Trophoblast cell (in vitro differentiated cells and primary cell): ENCODE measurements at regions not wholly inside any gene's neighbourhood (a gene's known extent, or its start where the extent isn't known, plus 50 kb on each side); places are given as distances from the start of the nearest gene placed in this dataset.
A peak's percentile ranks its signal among the peaks of the same experiment; 100 is the strongest.

ENCODE experiments used
- DNase-seq, 2 donors: peaks; one replicate each; pipeline ENCODE4 v3.0.0-alpha.2; 2016
- H2AFZ ChIP-seq: 2 replicates; pipeline ENCODE4 v1.6.1; 2013; ENCODE audit warnings: low read length, moderate library complexity, mild to moderate bottlenecking; ENCODE audit not compliant: insufficient read depth, poor library complexity
- H2AK5ac ChIP-seq: 2 replicates; pipeline ENCODE4 v1.6.1; 2013; ENCODE audit warnings: mild to moderate bottlenecking, low read length
- H2BK120ac ChIP-seq: 2 replicates; pipeline ENCODE4 v1.6.1; 2013; ENCODE audit warnings: low read length, mild to moderate bottlenecking, moderate library complexity; ENCODE audit not compliant: insufficient read depth, poor library complexity
- H2BK12ac ChIP-seq: 2 replicates; pipeline ENCODE4 v1.6.1; 2013; ENCODE audit warnings: mild to moderate bottlenecking, low read length, moderate library complexity
- H2BK5ac ChIP-seq: 2 replicates; pipeline ENCODE4 v1.6.1; 2013; ENCODE audit warnings: low read length, low read depth, moderate library complexity, mild to moderate bottlenecking; ENCODE audit not compliant: poor library complexity
- H3K14ac ChIP-seq: 2 replicates; pipeline ENCODE4 v1.6.1; 2013; ENCODE audit warnings: mild to moderate bottlenecking, low read length
- H3K18ac ChIP-seq: 2 replicates; pipeline ENCODE4 v1.6.1; 2013; ENCODE audit warnings: mild to moderate bottlenecking, low read length
- H3K23ac ChIP-seq: 2 replicates; pipeline ENCODE4 v1.6.1; 2013; ENCODE audit warnings: low read length
- H3K27ac ChIP-seq: 2 replicates; pipeline ENCODE4 v1.5.1; 2013; ENCODE audit warnings: low read depth, mild to moderate bottlenecking, inconsistent platforms, low read length, moderate library complexity
- H3K27me3 ChIP-seq: 2 replicates; pipeline ENCODE4 v1.6.1; 2013; ENCODE audit warnings: inconsistent platforms, mild to moderate bottlenecking, low read length, moderate library complexity; ENCODE audit not compliant: insufficient read depth
- H3K36me3 ChIP-seq, 2 experiments: 1 replicate in 1 of 2; 2 replicates in 1 of 2; pipeline ENCODE4 v1.6.1; 2013; ENCODE audit warnings: low read length in 2 of 2, mild to moderate bottlenecking in 2 of 2, moderate library complexity in 1 of 2; ENCODE audit not compliant: insufficient read depth in 2 of 2, control insufficient read depth in 1 of 2
- H3K4ac ChIP-seq: 2 replicates; pipeline ENCODE4 v1.6.1; 2013; ENCODE audit warnings: low read depth, mild to moderate bottlenecking, low read length, moderate library complexity
- H3K4me1 ChIP-seq, 2 experiments: 1 replicate in 1 of 2; 2 replicates in 1 of 2; pipeline ENCODE4 v1.6.1; 2013; ENCODE audit warnings: low read length in 2 of 2, mild to moderate bottlenecking in 2 of 2, moderate library complexity in 1 of 2; ENCODE audit not compliant: insufficient read depth in 2 of 2, control insufficient read depth in 1 of 2
- H3K4me2 ChIP-seq: 2 replicates; pipeline ENCODE4 v1.6.1; 2013; ENCODE audit warnings: inconsistent platforms, mild to moderate bottlenecking, low read length, moderate library complexity
- H3K4me3 ChIP-seq: 2 replicates; pipeline ENCODE4 v1.5.1; 2013; ENCODE audit warnings: mild to moderate bottlenecking, low read depth, low read length, inconsistent platforms
- H3K79me1 ChIP-seq: one replicate; pipeline ENCODE4 v1.6.1; 2013; ENCODE audit warnings: low read length
- H3K79me2 ChIP-seq: 2 replicates; pipeline ENCODE4 v1.6.1; 2013; ENCODE audit warnings: low read length, mild to moderate bottlenecking; ENCODE audit not compliant: control insufficient read depth, insufficient read depth, poor library complexity
- H3K9ac ChIP-seq: 2 replicates; pipeline ENCODE4 v1.6.1; 2013; ENCODE audit warnings: mild to moderate bottlenecking, low read length
- H3K9me3 ChIP-seq: 2 replicates; pipeline ENCODE4 v1.6.1; 2013; ENCODE audit warnings: low read depth, mild to moderate bottlenecking, control low read depth, inconsistent platforms, low read length; ENCODE audit not compliant: insufficient read depth
- H4K12ac ChIP-seq: 2 replicates; pipeline ENCODE4 v1.6.1; 2013; ENCODE audit warnings: low read depth, mild to moderate bottlenecking, low read length, moderate library complexity
- H4K8ac ChIP-seq: 2 replicates; pipeline ENCODE4 v1.6.1; 2013; ENCODE audit warnings: low read depth, mild to moderate bottlenecking, low read length, moderate library complexity
- H4K91ac ChIP-seq: one replicate; pipeline ENCODE4 v1.6.1; 2013; ENCODE audit warnings: low read depth, mild to moderate bottlenecking, low read length, moderate library complexity
- WGBS: extraction: QIAGEN DNeasy Blood & Tissue Kit; methylation state at CpG from one replicate; pipeline ENCODE4 v1.1.7; 2013; ENCODE audit warnings: missing lambda C conversion rate; ENCODE audit not compliant: insufficient read length, insufficient coverage; ENCODE audit errors: extremely low coverage; 5-methylcytosine and 5-hydroxymethylcytosine counted together

DNA sequence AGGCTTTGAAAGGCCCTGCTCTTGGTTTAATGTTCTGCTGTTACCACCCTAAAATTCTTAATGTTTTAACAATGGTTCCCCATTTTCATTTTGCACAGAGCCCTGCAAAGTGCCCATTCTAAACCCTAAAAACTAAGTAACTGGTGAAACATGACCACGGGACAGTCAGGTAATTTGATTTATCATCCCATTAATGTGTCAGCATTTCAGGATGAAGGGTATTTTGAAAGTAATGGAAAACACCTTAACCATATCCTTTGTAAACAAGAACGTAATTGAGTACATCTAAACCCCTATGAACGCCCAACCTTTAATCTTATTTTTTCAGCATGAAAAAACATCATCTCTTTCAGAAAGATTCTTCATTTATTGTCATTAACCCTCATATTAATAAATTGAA lies 164.9 kb upstream of the IL12A start:
- Histone ChIP-seq H3K23ac (no peak overlapping the region), H3K4me3 (no peak overlapping the region), H3K18ac (no peak overlapping the region), H3K27ac (peak overlapping the region; percentile 93), H3K36me3 (no peaks in the 10 kb centered on the region), H2BK120ac (no peak overlapping the region), H3K79me2 (peaks cover 3% of the 10 kb centered on the region), H2AFZ (no peak overlapping the region), H2AK5ac (no peak overlapping the region), H3K14ac (no peak overlapping the region), H3K4ac (no peak overlapping the region), H3K4me1 (peaks cover 18 to 25% of the 10 kb centered on the region in 2 experiments), H3K9me3 (no peaks in the 10 kb centered on the region), H2BK5ac (peak overlapping the region; percentile 71), H3K27me3 (no peaks in the 10 kb centered on the region), H4K12ac (no peak overlapping the region), H2BK12ac (no peak overlapping the region), H3K9ac (no peak overlapping the region), H3K4me2 (no peak overlapping the region), H4K91ac (no peak overlapping the region), H4K8ac (peak overlapping the region; percentile 25), H3K79me1 (peaks cover 35% of the 10 kb centered on the region)
- no CpG with 5 or more reads among the region's 3 CpGs for WGBS
- DNase-seq = no peak

DNA sequence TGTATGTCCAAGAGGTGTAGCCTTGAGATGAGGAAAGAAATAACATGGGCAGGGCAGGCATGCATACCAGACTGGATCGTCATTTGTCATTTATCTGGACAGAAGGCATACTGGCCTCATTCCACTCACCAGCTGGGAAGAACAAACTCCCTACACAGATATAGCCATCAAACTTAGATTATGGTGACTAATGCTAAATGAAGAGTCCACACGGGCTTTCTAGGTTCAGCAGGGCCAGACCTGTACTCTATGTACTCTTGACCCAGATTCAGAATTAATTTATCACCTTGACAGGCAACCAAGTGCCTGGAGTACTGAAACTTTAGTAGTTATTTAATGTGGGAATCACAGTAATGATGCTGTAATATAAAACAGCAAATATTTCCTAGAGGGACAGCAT lies 164.3 kb upstream of the IL12A start:
- Histone ChIP-seq H4K91ac (no peak overlapping the region), H3K18ac (no peak overlapping the region), H3K79me1 (peaks cover 32% of the 10 kb centered on the region), H3K9me3 (no peaks in the 10 kb centered on the region), H3K23ac (no peak overlapping the region), H2AK5ac (no peak overlapping the region), H3K79me2 (no peaks in the 10 kb centered on the region), H3K4me2 (no peak overlapping the region), H3K27ac (peak overlapping the region; percentile 43), H2AFZ (no peak overlapping the region), H3K9ac (no peak overlapping the region), H3K36me3 (no peaks in the 10 kb centered on the region), H3K27me3 (no peaks in the 10 kb centered on the region), H3K14ac (no peak overlapping the region), H3K4ac (no peak overlapping the region), H4K12ac (no peak overlapping the region), H2BK5ac (no peak overlapping the region), H2BK120ac (no peak overlapping the region), H3K4me1 (peaks cover 18 to 22% of the 10 kb centered on the region in 2 experiments), H3K4me3 (no peak overlapping the region), H2BK12ac (no peak overlapping the region), H4K8ac (no peak overlapping the region)
- DNase-seq = peak; percentile 87 to 93
- WGBS = no CpG with 5 or more reads among the region's 2 CpGs

DNA sequence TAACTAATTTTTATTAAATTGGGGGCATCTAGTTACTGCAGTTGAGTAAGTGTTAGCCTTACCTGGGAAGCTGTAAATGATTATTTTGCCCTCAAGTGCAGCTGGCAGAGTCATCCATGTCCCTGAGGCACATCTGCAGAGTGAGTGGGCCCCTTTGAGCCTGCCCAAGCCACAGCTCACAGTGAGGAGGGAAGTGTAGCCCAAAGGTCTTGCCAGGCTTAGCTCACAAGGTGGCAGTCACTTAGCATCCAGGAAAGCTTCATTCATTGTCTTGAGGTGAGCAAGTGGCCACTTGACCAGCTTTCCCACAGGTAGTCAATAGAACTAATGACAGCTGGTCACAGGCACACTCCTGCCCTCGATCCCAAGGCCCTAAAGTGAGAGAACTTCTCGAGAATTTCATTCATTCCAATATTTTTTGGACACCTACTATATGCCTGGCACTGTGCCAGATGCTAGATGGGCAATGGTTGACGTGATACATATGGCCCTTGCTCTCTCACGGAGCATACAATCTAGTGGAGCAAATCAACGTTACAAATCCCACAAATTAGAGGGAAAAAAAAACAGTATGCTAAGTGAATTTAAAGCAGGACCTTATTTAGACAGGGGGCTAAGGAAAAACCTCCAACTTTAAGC lies 163.3 kb upstream of the IL12A start:
- H3K4me2 ChIP-seq = no peak overlapping the region
- H3K23ac ChIP-seq = no peak overlapping the region
- peak overlapping the region; percentile 59 for H2BK120ac ChIP-seq
- H3K4me1 ChIP-seq = peaks cover 15 to 22% of the 10 kb centered on the region in 2 experiments
- no peaks in the 10 kb centered on the region for H3K27me3 ChIP-seq
- no peak overlapping the region for H4K12ac ChIP-seq
- no peak overlapping the region for H3K27ac ChIP-seq
- no peak overlapping the region for H3K4me3 ChIP-seq
- H3K79me1 ChIP-seq = peaks cover 29% of the 10 kb centered on the region
- peak overlapping the region; percentile 44 for H3K18ac ChIP-seq
- H3K36me3 ChIP-seq = no peaks in the 10 kb centered on the region
- peak overlapping the region; percentile 46 for H2BK12ac ChIP-seq
- DNase-seq = no peak
- no peaks in the 10 kb centered on the region for H3K79me2 ChIP-seq
- H3K4ac ChIP-seq = peak overlapping the region; percentile 70
- no peak overlapping the region for H2AFZ ChIP-seq
- no peaks in the 10 kb centered on the region for H3K9me3 ChIP-seq
- peak overlapping the region; percentile 91 for H2AK5ac ChIP-seq
- H2BK5ac ChIP-seq = peak overlapping the region; percentile 29
- peak overlapping the region; percentile 64 for H3K14ac ChIP-seq
- H4K8ac ChIP-seq = peak overlapping the region; percentile 34
- WGBS = no CpG with 5 or more reads among the region's 5 CpGs
- H3K9ac ChIP-seq = no peak overlapping the region
- H4K91ac ChIP-seq = peak overlapping the region; percentile 81

DNA sequence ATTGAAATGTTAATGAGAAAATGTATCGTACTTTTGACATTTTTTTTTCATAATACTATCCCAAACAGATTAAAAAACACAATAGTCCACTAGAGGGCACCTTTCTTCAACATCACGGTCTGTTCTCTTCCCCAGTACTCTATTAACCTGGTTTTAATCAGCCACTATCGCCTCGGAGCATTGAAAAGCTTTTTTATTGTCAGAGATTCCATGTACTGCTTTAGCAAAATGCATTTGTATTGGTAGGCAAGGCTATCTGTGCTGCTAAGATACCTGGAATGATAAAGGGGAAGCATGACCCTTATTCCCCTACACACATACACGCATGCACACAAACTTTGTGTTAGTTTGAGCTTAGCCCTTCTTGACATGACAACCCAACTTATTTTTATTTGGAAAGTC lies 160.1 kb upstream of the IL12A start:
- no peaks in the 10 kb centered on the region for H3K27me3 ChIP-seq
- H2AFZ ChIP-seq = no peak overlapping the region
- no peak overlapping the region for H3K23ac ChIP-seq
- H3K9me3 ChIP-seq = no peaks in the 10 kb centered on the region
- H4K12ac ChIP-seq = no peak overlapping the region
- H3K4me2 ChIP-seq = no peak overlapping the region
- no peak overlapping the region for H3K27ac ChIP-seq
- no peak overlapping the region for H2BK5ac ChIP-seq
- peaks cover 5 to 9% of the 10 kb centered on the region in 2 experiments for H3K4me1 ChIP-seq
- H4K91ac ChIP-seq = no peak overlapping the region
- H3K14ac ChIP-seq = no peak overlapping the region
- H2AK5ac ChIP-seq = no peak overlapping the region
- DNase-seq = peak in 1 of 2 donors; percentile 75
- no peaks in the 10 kb centered on the region for H3K79me2 ChIP-seq
- H3K9ac ChIP-seq = no peak overlapping the region
- H3K36me3 ChIP-seq = no peaks in the 10 kb centered on the region
- peak overlapping the region; percentile 9 for H3K4ac ChIP-seq
- no peak overlapping the region for H3K18ac ChIP-seq
- no peak overlapping the region for H2BK12ac ChIP-seq
- H3K79me1 ChIP-seq = peaks cover 10% of the 10 kb centered on the region
- H2BK120ac ChIP-seq = no peak overlapping the region
- H4K8ac ChIP-seq = no peak overlapping the region
- WGBS = no CpG with 5 or more reads among the region's 5 CpGs
- no peak overlapping the region for H3K4me3 ChIP-seq
